ENCODE measurements at regions not wholly inside any gene's neighbourhood (a gene's known extent, or its start where the extent isn't known, plus 50 kb on each side); places are given as distances from the start of the nearest gene placed in this dataset.

DNA sequence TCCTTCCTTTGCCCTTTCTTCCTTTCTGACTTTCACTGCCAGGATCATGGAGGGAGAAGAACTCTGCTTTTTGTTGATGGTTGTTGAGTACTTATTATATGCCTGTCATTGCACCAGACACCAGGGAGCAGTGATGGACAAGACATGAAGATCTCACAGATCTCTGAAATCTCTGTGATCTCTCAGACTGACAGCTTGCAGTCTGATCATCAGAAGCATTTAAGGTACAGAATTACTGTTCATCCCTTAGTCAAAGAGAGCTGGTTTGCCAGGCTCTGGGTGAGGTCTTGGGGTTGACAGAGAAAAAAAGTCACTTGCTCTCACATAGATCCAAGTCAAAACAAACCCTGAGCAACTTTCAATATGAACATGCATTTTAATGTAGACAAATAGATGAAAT lies 299.5 kb upstream of the FMN2 start:
- H3K36me3 ChIP-seq, result no peaks in the 10 kb centered on the region
- no peaks in the 10 kb centered on the region for H3K27me3 ChIP-seq
- no peak for DNase-seq (ENCODE audit: low read depth in 1 of 2, low spot score in 1 of 2)
- H3K4me1 ChIP-seq (ENCODE audit: low read depth), result no peaks in the 10 kb centered on the region
- TF ChIP-seq, protein P1, sequence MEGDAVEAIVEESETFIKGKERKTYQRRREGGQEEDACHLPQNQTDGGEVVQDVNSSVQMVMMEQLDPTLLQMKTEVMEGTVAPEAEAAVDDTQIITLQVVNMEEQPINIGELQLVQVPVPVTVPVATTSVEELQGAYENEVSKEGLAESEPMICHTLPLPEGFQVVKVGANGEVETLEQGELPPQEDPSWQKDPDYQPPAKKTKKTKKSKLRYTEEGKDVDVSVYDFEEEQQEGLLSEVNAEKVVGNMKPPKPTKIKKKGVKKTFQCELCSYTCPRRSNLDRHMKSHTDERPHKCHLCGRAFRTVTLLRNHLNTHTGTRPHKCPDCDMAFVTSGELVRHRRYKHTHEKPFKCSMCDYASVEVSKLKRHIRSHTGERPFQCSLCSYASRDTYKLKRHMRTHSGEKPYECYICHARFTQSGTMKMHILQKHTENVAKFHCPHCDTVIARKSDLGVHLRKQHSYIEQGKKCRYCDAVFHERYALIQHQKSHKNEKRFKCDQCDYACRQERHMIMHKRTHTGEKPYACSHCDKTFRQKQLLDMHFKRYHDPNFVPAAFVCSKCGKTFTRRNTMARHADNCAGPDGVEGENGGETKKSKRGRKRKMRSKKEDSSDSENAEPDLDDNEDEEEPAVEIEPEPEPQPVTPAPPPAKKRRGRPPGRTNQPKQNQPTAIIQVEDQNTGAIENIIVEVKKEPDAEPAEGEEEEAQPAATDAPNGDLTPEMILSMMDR (IDR thresholded peaks at IDR 0.05; ENCODE audit: low read depth, low read length), result no peak
- H3K9me3 ChIP-seq (ENCODE audit: low read depth), result no peaks in the 10 kb centered on the region
- H3K4me3 ChIP-seq, result no peak overlapping the region
- no peak overlapping the region for H3K27ac ChIP-seq

DNA sequence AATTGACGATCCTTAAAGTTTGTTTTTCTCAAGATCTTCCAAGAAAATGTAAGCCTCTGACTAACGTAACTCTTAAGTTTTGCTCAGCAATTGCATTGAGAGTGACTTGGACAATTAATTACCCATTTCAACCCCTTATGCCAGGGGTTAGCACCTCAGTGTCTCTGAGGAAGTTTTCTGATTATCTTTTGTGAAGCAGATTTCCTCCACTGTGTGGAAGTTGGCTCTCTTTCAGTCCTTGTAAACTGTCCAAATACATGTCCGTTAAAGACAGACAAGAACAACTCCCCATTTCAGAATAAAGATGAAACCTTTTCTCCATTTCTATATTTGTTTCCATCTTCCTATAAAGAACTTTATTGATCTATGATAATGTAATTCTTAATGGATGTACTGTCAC lies 296.4 kb upstream of the FMN2 start:
- no peaks in the 10 kb centered on the region for H3K4me1 ChIP-seq (ENCODE audit: low read depth)
- TF ChIP-seq, protein P1 (IDR thresholded peaks at IDR 0.05; ENCODE audit: low read depth, low read length), result no peak

DNA sequence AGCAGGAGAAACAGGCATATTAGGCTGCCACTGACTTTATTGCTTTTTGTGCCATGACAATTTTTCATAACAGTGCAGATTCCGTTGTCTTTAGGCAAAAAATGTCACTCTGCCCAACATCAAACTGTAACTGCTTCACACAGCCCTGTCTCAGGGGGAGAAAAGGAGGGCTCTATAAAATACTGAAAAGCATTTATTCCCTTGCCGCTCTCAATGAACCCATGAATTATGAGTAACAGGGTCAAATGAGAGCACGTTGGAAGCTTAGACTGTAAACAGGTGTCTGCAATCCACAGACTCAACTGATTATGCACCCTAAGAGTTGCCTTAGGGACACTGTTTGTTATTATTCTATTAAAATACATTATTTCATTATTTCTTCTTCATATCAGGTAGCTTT lies 292.1 kb upstream of the FMN2 start:
- Histone ChIP-seq H3K9me3 (ENCODE audit: low read depth) (no peaks in the 10 kb centered on the region), H3K27ac (no peak overlapping the region), H3K4me3 (no peak overlapping the region), H3K27me3 (no peaks in the 10 kb centered on the region), H3K36me3 (no peaks in the 10 kb centered on the region), H3K4me1 (ENCODE audit: low read depth) (no peaks in the 10 kb centered on the region)
- TF ChIP-seq, protein P1 (IDR thresholded peaks at IDR 0.05; ENCODE audit: low read depth, low read length), result no peak
- no peak for DNase-seq (ENCODE audit: low read depth in 1 of 2, low spot score in 1 of 2)

More for the DNA sequence above, 296.4 kb upstream of the FMN2 start:
- Histone ChIP-seq H3K9me3 (ENCODE audit: low read depth) (no peaks in the 10 kb centered on the region), H3K27ac (no peak overlapping the region), H3K36me3 (no peaks in the 10 kb centered on the region), H3K4me3 (no peak overlapping the region), H3K27me3 (no peaks in the 10 kb centered on the region)
- DNase-seq (ENCODE audit: low read depth in 1 of 2, low spot score in 1 of 2), result no peak

DNA sequence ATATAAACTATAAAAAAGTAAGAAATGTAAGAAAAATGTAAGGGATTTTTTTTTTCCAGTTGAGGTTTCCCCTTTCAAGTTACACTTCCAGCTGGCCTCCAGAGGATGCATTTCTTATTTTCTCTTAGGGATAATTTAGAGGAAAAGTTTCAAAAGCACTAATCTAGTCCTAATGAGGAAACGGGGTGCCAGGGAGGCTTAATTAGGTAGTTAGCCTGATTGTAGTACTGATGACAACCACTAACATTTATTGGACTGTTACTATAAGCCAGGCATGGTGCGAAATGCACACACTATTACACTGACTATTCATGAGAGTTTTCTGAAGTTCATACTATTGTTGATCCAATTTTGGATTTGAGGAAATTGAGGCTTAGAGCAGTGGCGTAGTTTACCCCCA lies 290.8 kb upstream of the FMN2 start:
- H3K27ac ChIP-seq, result no peak overlapping the region
- no peaks in the 10 kb centered on the region for H3K9me3 ChIP-seq (ENCODE audit: low read depth)
- no peaks in the 10 kb centered on the region for H3K27me3 ChIP-seq
- no peak for DNase-seq (ENCODE audit: low read depth in 1 of 2, low spot score in 1 of 2)
- TF ChIP-seq, protein P1 (IDR thresholded peaks at IDR 0.05; ENCODE audit: low read depth, low read length), result no peak
- no peak overlapping the region for H3K4me3 ChIP-seq
- H3K4me1 ChIP-seq (ENCODE audit: low read depth), result no peaks in the 10 kb centered on the region
- H3K36me3 ChIP-seq, result no peaks in the 10 kb centered on the region

DNA sequence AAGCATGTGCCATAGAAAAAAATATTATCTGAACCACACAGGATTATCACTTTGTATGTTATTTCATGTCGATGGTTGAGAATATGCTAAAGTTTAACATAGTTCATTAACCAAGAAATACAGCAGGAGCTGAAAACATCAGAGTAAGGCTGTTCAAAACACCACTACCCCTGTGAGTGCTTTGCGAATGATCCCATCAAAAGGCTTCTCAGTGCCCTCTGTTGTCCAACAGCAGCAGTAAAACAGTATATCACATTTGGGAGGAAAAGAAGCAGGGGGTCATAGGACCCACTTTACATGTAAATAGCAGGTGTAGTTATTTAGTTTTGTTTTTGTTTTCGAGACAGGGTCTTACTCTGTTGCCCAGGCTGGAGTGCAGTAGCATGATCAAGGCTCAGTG lies 289.4 kb upstream of the FMN2 start:
- Histone ChIP-seq H3K9me3 (ENCODE audit: low read depth) (no peaks in the 10 kb centered on the region), H3K4me3 (no peak overlapping the region), H3K4me1 (ENCODE audit: low read depth) (no peaks in the 10 kb centered on the region), H3K27ac (no peak overlapping the region), H3K27me3 (no peaks in the 10 kb centered on the region), H3K36me3 (no peaks in the 10 kb centered on the region)
- TF ChIP-seq, protein P1 (IDR thresholded peaks at IDR 0.05; ENCODE audit: low read depth, low read length), result no peak
- DNase-seq (ENCODE audit: low read depth in 1 of 2, low spot score in 1 of 2), result no peak

DNA sequence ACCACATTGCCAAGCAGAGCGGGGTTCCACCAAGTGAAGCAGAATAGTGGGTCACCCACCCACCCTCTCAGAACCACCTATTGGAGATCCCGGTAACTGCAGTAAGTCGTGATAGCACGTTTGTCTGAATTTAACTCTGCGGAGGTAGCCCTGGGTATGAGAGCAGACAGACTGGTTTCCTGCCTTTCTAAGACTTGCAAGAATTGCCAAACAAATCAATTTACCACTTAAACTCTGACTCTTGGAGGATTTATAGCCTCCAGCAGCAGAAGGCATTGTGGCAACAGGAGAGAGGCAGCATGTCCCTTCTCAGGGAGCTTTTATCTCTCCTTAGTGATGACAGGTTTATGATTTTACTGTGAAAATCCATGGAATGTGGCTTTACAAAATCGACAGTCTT lies 287.9 kb upstream of the FMN2 start:
- H3K4me1 ChIP-seq (ENCODE audit: low read depth), result no peaks in the 10 kb centered on the region
- H3K9me3 ChIP-seq (ENCODE audit: low read depth), result no peaks in the 10 kb centered on the region
- no peak for DNase-seq (ENCODE audit: low read depth in 1 of 2, low spot score in 1 of 2)
- H3K4me3 ChIP-seq, result no peak overlapping the region
- TF ChIP-seq, protein P1 (IDR thresholded peaks at IDR 0.05; ENCODE audit: low read depth, low read length), result no peak
- H3K27me3 ChIP-seq, result no peaks in the 10 kb centered on the region
- no peak overlapping the region for H3K27ac ChIP-seq
- no peaks in the 10 kb centered on the region for H3K36me3 ChIP-seq

All from cardiac muscle cell (in vitro differentiated cells and primary cell).